GM23338 (cell line): ENCODE measurements at regions not wholly inside any gene's neighbourhood (a gene's known extent, or its start where the extent isn't known, plus 50 kb on each side); places are given as distances from the start of the nearest gene placed in this dataset.

Experiments used
- ATAC-seq: fragments of 200-7000 bp; cut with Tn5 transposase; 3 replicates; pipeline ENCODE4 v1.9.1; 2020
- DNase-seq: peaks from one replicate; pipeline ENCODE4 v3.0.0-alpha.2; 2015; ENCODE audit warnings: low spot score
- H2AFZ ChIP-seq: fragments of 200-600 bp; sonication (generic); 2 replicates; pipeline ENCODE4 v1.8.0; 2016; ENCODE audit warnings: antibody characterized with exemption, mild to moderate bottlenecking, moderate library complexity
- H3F3A ChIP-seq: fragments of 200-600 bp; sonication (generic); replicated peaks from 2 replicates; pipeline ENCODE4 v1.8.0; 2017; ENCODE audit warnings: antibody characterized with exemption, mixed run types, low read depth
- H3K27ac ChIP-seq: fragments of 200-600 bp; sonication (generic); 2 replicates; pipeline ENCODE4 v1.6.1; 2016; ENCODE audit warnings: low read depth
- H3K27me3 ChIP-seq: fragments of 200-600 bp; sonication (generic); 2 replicates; pipeline ENCODE4 v1.8.0; 2016; ENCODE audit warnings: mild to moderate bottlenecking, mixed run types, moderate library complexity; ENCODE audit not compliant: insufficient read depth
- H3K36me3 ChIP-seq: fragments of 200-600 bp; sonication (generic); 2 replicates; pipeline ENCODE4 v1.8.0; 2016; ENCODE audit warnings: mild to moderate bottlenecking; ENCODE audit not compliant: insufficient read depth
- H3K4me1 ChIP-seq: fragments of 200-600 bp; sonication (generic); 2 replicates; pipeline ENCODE4 v1.8.0; 2016; ENCODE audit warnings: mild to moderate bottlenecking, moderate library complexity; ENCODE audit not compliant: insufficient read depth
- H3K4me2 ChIP-seq: fragments of 200-600 bp; sonication (generic); 2 replicates; pipeline ENCODE4 v1.7.1; 2017; ENCODE audit warnings: mixed run types
- H3K4me3 ChIP-seq: fragments of 200-600 bp; sonication (generic); 2 replicates; pipeline ENCODE4 v1.6.1; 2016; ENCODE audit warnings: mixed run types
- H3K79me2 ChIP-seq: fragments of 200-600 bp; sonication (generic); replicated peaks from 2 replicates; pipeline ENCODE4 v1.8.0; 2017; ENCODE audit warnings: mild to moderate bottlenecking; ENCODE audit not compliant: insufficient read depth
- H3K9me2 ChIP-seq: fragments of 200-600 bp; sonication (generic); 2 replicates; pipeline ENCODE4 v1.8.0; 2017; ENCODE audit not compliant: insufficient read depth
- H4K20me1 ChIP-seq: fragments of 200-600 bp; sonication (generic); replicated peaks from 2 replicates; pipeline ENCODE4 v1.8.0; 2017; ENCODE audit warnings: mild to moderate bottlenecking; ENCODE audit not compliant: insufficient read depth
- H3K27ac Mint-ChIP-seq: 2 replicates; pipeline ENCODE4 v1.8.0; 2020; ENCODE audit warnings: inconsistent platforms, mild to moderate bottlenecking, moderate library complexity, mixed read lengths
- H3K27me3 Mint-ChIP-seq: 3 replicates; pipeline ENCODE4 v1.8.0; 2022; ENCODE audit warnings: low read depth, mild to moderate bottlenecking, moderate library complexity, mixed read lengths, inconsistent platforms; ENCODE audit not compliant: insufficient read depth, poor library complexity
- H3K36me3 Mint-ChIP-seq: 3 replicates; pipeline ENCODE4 v1.8.0; 2021; ENCODE audit warnings: low read depth, mild to moderate bottlenecking, inconsistent platforms, moderate library complexity, mixed read lengths
- H3K4me1 Mint-ChIP-seq: 3 replicates; pipeline ENCODE4 v1.8.0; 2020; ENCODE audit warnings: mild to moderate bottlenecking, inconsistent platforms, mixed read lengths
- H3K4me3 Mint-ChIP-seq: 3 replicates; pipeline ENCODE4 v1.8.0; 2021; ENCODE audit warnings: moderate library complexity, mild to moderate bottlenecking, inconsistent platforms, mixed read lengths
- H3K9me3 Mint-ChIP-seq: 3 replicates; pipeline ENCODE4 v1.8.0; 2020; ENCODE audit warnings: moderate library complexity, mild to moderate bottlenecking, inconsistent platforms, mixed read lengths
- EZH2phosphoT487 ChIP-seq: fragments of 200-600 bp; sonication (generic); IDR thresholded peaks from one replicate; pipeline ENCODE4 v1.8.1; 2018; ENCODE audit warnings: antibody characterized with exemption; ENCODE audit not compliant: unreplicated experiment
- POLR2AphosphoS5 ChIP-seq: IDR thresholded peaks from 2 replicates; pipeline ENCODE4 v1.6.1; 2016; ENCODE audit warnings: antibody characterized with exemption, low read depth
- STAT1 ChIP-seq: IDR thresholded peaks from one replicate; pipeline ENCODE4 v1.6.1; 2016; ENCODE audit warnings: antibody characterized with exemption; ENCODE audit not compliant: unreplicated experiment
- TF ChIP-seq, protein P1 (sequence below): IDR thresholded peaks from one replicate; pipeline ENCODE4 v1.6.1; 2018; ENCODE audit warnings: antibody characterized with exemption; ENCODE audit not compliant: unreplicated experiment
- TF ChIP-seq, protein P2 (sequence below): IDR thresholded peaks from 2 replicates; pipeline ENCODE4 v1.6.1; 2016; ENCODE audit warnings: antibody characterized with exemption
- TF ChIP-seq, protein P3 (sequence below): fragments of 250-450 bp; sonication (Bioruptor Pico); IDR thresholded peaks from 2 replicates; pipeline ENCODE4 v1.5.0; 2020; ENCODE audit warnings: mild to moderate bottlenecking, moderate library complexity

DNA sequence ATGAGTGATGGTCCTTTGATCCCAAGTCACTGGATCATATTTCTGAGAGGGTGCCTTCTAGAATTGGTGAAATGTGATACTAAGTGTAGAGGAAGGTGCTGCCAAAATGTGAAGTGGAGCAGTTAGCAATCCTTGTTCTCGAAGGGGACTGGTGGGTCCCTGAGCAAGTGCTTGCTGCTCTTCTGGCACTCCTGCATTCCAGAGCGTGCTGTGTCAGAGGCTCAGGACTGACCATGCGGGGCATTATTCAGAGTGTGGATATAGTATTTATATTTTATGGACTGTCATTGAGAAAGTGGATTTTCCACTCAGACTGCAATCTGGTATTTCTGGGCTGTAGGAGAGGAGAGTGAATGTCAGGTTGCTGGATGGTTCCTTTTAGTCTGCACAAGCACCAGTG is 152.6 kb upstream of the KL start (continued):
- TF ChIP-seq, protein P1, sequence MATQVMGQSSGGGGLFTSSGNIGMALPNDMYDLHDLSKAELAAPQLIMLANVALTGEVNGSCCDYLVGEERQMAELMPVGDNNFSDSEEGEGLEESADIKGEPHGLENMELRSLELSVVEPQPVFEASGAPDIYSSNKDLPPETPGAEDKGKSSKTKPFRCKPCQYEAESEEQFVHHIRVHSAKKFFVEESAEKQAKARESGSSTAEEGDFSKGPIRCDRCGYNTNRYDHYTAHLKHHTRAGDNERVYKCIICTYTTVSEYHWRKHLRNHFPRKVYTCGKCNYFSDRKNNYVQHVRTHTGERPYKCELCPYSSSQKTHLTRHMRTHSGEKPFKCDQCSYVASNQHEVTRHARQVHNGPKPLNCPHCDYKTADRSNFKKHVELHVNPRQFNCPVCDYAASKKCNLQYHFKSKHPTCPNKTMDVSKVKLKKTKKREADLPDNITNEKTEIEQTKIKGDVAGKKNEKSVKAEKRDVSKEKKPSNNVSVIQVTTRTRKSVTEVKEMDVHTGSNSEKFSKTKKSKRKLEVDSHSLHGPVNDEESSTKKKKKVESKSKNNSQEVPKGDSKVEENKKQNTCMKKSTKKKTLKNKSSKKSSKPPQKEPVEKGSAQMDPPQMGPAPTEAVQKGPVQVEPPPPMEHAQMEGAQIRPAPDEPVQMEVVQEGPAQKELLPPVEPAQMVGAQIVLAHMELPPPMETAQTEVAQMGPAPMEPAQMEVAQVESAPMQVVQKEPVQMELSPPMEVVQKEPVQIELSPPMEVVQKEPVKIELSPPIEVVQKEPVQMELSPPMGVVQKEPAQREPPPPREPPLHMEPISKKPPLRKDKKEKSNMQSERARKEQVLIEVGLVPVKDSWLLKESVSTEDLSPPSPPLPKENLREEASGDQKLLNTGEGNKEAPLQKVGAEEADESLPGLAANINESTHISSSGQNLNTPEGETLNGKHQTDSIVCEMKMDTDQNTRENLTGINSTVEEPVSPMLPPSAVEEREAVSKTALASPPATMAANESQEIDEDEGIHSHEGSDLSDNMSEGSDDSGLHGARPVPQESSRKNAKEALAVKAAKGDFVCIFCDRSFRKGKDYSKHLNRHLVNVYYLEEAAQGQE, result no peak
- TF ChIP-seq, protein P2, sequence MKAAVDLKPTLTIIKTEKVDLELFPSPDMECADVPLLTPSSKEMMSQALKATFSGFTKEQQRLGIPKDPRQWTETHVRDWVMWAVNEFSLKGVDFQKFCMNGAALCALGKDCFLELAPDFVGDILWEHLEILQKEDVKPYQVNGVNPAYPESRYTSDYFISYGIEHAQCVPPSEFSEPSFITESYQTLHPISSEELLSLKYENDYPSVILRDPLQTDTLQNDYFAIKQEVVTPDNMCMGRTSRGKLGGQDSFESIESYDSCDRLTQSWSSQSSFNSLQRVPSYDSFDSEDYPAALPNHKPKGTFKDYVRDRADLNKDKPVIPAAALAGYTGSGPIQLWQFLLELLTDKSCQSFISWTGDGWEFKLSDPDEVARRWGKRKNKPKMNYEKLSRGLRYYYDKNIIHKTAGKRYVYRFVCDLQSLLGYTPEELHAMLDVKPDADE, result no peak
- TF ChIP-seq, protein P3, sequence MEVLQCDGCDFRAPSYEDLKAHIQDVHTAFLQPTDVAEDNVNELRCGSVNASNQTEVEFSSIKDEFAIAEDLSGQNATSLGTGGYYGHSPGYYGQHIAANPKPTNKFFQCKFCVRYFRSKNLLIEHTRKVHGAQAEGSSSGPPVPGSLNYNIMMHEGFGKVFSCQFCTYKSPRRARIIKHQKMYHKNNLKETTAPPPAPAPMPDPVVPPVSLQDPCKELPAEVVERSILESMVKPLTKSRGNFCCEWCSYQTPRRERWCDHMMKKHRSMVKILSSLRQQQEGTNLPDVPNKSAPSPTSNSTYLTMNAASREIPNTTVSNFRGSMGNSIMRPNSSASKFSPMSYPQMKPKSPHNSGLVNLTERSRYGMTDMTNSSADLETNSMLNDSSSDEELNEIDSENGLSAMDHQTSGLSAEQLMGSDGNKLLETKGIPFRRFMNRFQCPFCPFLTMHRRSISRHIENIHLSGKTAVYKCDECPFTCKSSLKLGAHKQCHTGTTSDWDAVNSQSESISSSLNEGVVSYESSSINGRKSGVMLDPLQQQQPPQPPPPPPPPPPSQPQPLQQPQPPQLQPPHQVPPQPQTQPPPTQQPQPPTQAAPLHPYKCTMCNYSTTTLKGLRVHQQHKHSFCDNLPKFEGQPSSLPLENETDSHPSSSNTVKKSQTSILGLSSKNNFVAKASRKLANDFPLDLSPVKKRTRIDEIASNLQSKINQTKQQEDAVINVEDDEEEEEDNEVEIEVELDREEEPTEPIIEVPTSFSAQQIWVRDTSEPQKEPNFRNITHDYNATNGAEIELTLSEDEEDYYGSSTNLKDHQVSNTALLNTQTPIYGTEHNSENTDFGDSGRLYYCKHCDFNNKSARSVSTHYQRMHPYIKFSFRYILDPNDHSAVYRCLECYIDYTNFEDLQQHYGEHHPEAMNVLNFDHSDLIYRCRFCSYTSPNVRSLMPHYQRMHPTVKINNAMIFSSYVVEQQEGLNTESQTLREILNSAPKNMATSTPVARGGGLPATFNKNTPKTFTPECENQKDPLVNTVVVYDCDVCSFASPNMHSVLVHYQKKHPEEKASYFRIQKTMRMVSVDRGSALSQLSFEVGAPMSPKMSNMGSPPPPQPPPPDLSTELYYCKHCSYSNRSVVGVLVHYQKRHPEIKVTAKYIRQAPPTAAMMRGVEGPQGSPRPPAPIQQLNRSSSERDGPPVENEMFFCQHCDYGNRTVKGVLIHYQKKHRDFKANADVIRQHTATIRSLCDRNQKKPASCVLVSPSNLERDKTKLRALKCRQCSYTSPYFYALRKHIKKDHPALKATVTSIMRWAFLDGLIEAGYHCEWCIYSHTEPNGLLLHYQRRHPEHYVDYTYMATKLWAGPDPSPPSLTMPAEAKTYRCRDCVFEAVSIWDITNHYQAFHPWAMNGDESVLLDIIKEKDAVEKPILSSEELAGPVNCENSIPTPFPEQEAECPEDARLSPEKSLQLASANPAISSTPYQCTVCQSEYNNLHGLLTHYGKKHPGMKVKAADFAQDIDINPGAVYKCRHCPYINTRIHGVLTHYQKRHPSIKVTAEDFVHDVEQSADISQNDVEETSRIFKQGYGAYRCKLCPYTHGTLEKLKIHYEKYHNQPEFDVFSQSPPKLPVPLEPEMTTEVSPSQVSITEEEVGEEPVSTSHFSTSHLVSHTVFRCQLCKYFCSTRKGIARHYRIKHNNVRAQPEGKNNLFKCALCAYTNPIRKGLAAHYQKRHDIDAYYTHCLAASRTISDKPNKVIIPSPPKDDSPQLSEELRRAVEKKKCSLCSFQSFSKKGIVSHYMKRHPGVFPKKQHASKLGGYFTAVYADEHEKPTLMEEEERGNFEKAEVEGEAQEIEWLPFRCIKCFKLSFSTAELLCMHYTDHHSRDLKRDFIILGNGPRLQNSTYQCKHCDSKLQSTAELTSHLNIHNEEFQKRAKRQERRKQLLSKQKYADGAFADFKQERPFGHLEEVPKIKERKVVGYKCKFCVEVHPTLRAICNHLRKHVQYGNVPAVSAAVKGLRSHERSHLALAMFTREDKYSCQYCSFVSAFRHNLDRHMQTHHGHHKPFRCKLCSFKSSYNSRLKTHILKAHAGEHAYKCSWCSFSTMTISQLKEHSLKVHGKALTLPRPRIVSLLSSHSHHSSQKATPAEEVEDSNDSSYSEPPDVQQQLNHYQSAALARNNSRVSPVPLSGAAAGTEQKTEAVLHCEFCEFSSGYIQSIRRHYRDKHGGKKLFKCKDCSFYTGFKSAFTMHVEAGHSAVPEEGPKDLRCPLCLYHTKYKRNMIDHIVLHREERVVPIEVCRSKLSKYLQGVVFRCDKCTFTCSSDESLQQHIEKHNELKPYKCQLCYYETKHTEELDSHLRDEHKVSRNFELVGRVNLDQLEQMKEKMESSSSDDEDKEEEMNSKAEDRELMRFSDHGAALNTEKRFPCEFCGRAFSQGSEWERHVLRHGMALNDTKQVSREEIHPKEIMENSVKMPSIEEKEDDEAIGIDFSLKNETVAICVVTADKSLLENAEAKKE (CRISPR knock-in tag), result no peak
- TF ChIP-seq EZH2phosphoT487, result no peak

DNA sequence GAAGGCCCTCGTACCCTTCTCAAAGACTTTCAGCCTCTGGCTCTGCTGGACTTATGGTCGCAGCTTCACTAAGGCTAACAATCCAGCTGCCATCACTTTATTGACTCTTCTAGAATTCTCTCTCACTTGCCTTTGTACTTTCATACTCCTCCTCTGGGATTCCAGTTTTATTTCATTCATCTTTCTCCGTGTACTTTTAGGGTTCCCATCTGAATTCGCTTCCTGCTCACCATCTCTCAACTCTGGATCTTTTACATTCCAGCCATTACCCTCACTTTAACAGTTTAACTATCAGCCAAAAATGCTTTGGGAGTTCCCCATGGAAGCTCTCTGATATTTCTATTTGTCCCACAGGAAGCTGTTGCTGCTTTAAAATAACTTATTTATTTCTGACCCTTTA is 149.3 kb upstream of the KL start:
- Mint-ChIP-seq H3K27ac (no peak overlapping the region), H3K4me3 (no peak overlapping the region), H3K27me3 (no peaks in the 10 kb centered on the region), H3K4me1 (no peaks in the 10 kb centered on the region), H3K9me3 (no peaks in the 10 kb centered on the region), H3K36me3 (no peaks in the 10 kb centered on the region)
- Histone ChIP-seq H3K9me2 (peaks cover 13% of the 10 kb centered on the region; the same call in 1 of the 2 replicates), H3K27me3 (no peaks in the 10 kb centered on the region), H3K4me3 (no peak overlapping the region), H3K4me2 (no peak overlapping the region), H2AFZ (no peak overlapping the region), H3F3A (no peaks in the 10 kb centered on the region), H4K20me1 (no peaks in the 10 kb centered on the region), H3K36me3 (no peaks in the 10 kb centered on the region), H3K79me2 (no peaks in the 10 kb centered on the region), H3K27ac (no peak overlapping the region), H3K4me1 (no peaks in the 10 kb centered on the region)
- ATAC-seq, result no peak
- DNase-seq, result no peak
- TF ChIP-seq STAT1, result no peak
- TF ChIP-seq POLR2AphosphoS5, result no peak
- TF ChIP-seq, protein P1, result no peak
